IMR-90 (cell line): ENCODE measurements at regions not wholly inside any gene's neighbourhood (a gene's known extent, or its start where the extent isn't known, plus 50 kb on each side); places are given as distances from the start of the nearest gene placed in this dataset.

Source experiments
- ATAC-seq: fragments of 200-7000 bp; cut with Tn5 transposase; 2 replicates; pipeline ENCODE4 v1.9.1; 2020; ENCODE audit warnings: low read depth, mild to moderate bottlenecking, moderate library complexity
- BruUV-seq: library from RNA; stranded (reverse); fragments of 400-500 nt; replicated peaks from 2 replicates; lab custom pipeline; 2021; lab: Mats Ljungman, UMichigan
- CTCF ChIA-PET: fragments of 300-600 bp; formaldehyde crosslinking; extraction: SDS; loops from one replicate; lab custom pipeline; 2021; ENCODE audit warnings: antibody characterized with exemption; lab: Yijun Ruan, JAX
- POLR2A ChIA-PET: fragments of 300-600 bp; sonication (Branson Sonifier 250); formaldehyde crosslinking; loops from one replicate; lab custom pipeline; 2022; ENCODE audit warnings: antibody characterized with exemption; ENCODE audit not compliant: unreplicated experiment; lab: Charles Lee
- DNase-seq: peaks from one replicate; pipeline ENCODE4 v3.0.0; 2013
- H2AFZ ChIP-seq: replicated peaks from 2 replicates; pipeline ENCODE3; 2013; ENCODE audit warnings: low read length, mild to moderate bottlenecking; ENCODE audit not compliant: poor library complexity
- H2AK5ac ChIP-seq: 2 replicates; pipeline ENCODE4 v1.6.1; 2013; ENCODE audit warnings: low read depth, low read length, inconsistent platforms
- H2AK9ac ChIP-seq: replicated peaks from 2 replicates; pipeline ENCODE3; 2013; ENCODE audit warnings: mild to moderate bottlenecking, low read depth, low read length, moderate library complexity; ENCODE audit not compliant: poor library complexity
- H2BK120ac ChIP-seq: 2 replicates; pipeline ENCODE4 v1.6.1; 2013; ENCODE audit warnings: low read depth, low read length, inconsistent platforms
- H2BK15ac ChIP-seq: 3 replicates; pipeline ENCODE4 v1.6.1; 2013; ENCODE audit warnings: low read depth, low read length, inconsistent platforms
- H2BK20ac ChIP-seq: 2 replicates; pipeline ENCODE4 v1.6.1; 2013; ENCODE audit warnings: low read depth, mild to moderate bottlenecking, inconsistent platforms, low read length, moderate library complexity
- H2BK5ac ChIP-seq: 2 replicates; pipeline ENCODE4 v1.6.1; 2013; ENCODE audit warnings: mild to moderate bottlenecking, low read depth, low read length, inconsistent platforms; ENCODE audit not compliant: poor library complexity, severe bottlenecking
- H3K14ac ChIP-seq: replicated peaks from 2 replicates; pipeline ENCODE4 v1.6.1; 2013; ENCODE audit warnings: low read depth, low read length, inconsistent platforms
- H3K18ac ChIP-seq: 2 replicates; pipeline ENCODE4 v1.6.1; 2013; ENCODE audit warnings: low read depth, low read length, control low read depth
- H3K23ac ChIP-seq: 2 replicates; pipeline ENCODE4 v1.6.1; 2013; ENCODE audit warnings: low read depth, low read length, inconsistent platforms
- H3K27ac ChIP-seq: 2 replicates; pipeline ENCODE4 v1.5.1; 2013; ENCODE audit warnings: mild to moderate bottlenecking, control low read depth, low read length; ENCODE audit not compliant: insufficient read depth
- H3K27me3 ChIP-seq: 2 replicates; pipeline ENCODE4 v1.6.1; 2013; ENCODE audit warnings: low read length; ENCODE audit not compliant: control insufficient read depth, insufficient read depth
- H3K36me3 ChIP-seq: 2 replicates; pipeline ENCODE4 v1.6.1; 2013; ENCODE audit warnings: low read length, mixed read lengths; ENCODE audit not compliant: control insufficient read depth, insufficient read depth
- H3K4ac ChIP-seq: 2 replicates; pipeline ENCODE4 v1.6.1; 2013; ENCODE audit warnings: low read depth, low read length, inconsistent platforms
- H3K4me1 ChIP-seq: 2 replicates; pipeline ENCODE4 v1.6.1; 2013; ENCODE audit warnings: low read length, mixed read lengths; ENCODE audit not compliant: control insufficient read depth, insufficient read depth
- H3K4me2 ChIP-seq: 2 replicates; pipeline ENCODE4 v1.6.1; 2013; ENCODE audit warnings: low read depth, mild to moderate bottlenecking, control low read depth, low read length, moderate library complexity
- H3K4me3 ChIP-seq: 2 replicates; pipeline ENCODE4 v1.5.1; 2013; ENCODE audit warnings: low read depth, mild to moderate bottlenecking, control low read depth, low read length, moderate library complexity; ENCODE audit not compliant: insufficient read depth
- H3K56ac ChIP-seq: 2 replicates; pipeline ENCODE4 v1.6.1; 2013; ENCODE audit warnings: low read length, inconsistent platforms; ENCODE audit not compliant: insufficient read depth; ENCODE audit errors: extremely low read depth
- H3K79me1 ChIP-seq, 2 experiments: 2 replicates each; pipeline ENCODE4 v1.6.1; 2013; ENCODE audit warnings: low read length in 2 of 2, inconsistent platforms in 1 of 2, low read depth in 1 of 2
- H3K9ac ChIP-seq: 2 replicates; pipeline ENCODE4 v1.6.1; 2013; ENCODE audit warnings: low read depth, low read length, control low read depth
- H3K9me1 ChIP-seq: 2 replicates; pipeline ENCODE4 v1.6.1; 2013; ENCODE audit warnings: low read length, inconsistent platforms; ENCODE audit not compliant: insufficient read depth
- H3K9me3 ChIP-seq: 2 replicates; pipeline ENCODE4 v1.6.1; 2013; ENCODE audit warnings: low read length; ENCODE audit not compliant: control insufficient read depth, insufficient read depth
- H4K20me1 ChIP-seq: 2 replicates; pipeline ENCODE4 v1.6.1; 2013; ENCODE audit warnings: low read length, inconsistent platforms; ENCODE audit not compliant: insufficient read depth
- H4K5ac ChIP-seq: 2 replicates; pipeline ENCODE4 v1.6.1; 2013; ENCODE audit warnings: mild to moderate bottlenecking, low read depth, low read length, control low read depth
- H4K8ac ChIP-seq, 2 experiments: 2 replicates each; pipeline ENCODE4 v1.6.1; 2013; ENCODE audit warnings: low read depth in 2 of 2, low read length in 2 of 2, control low read depth in 1 of 2, inconsistent platforms in 1 of 2
- H4K91ac ChIP-seq: 2 replicates; pipeline ENCODE4 v1.6.1; 2013; ENCODE audit warnings: low read depth, low read length, inconsistent platforms; ENCODE audit not compliant: insufficient read depth
- BHLHE40 ChIP-seq: fragments of 150-350 bp; IDR thresholded peaks from 2 replicates; pipeline ENCODE4 v1.6.1; 2016; ENCODE audit warnings: mild to moderate bottlenecking, low read depth, low read length
- CEBPB ChIP-seq: IDR thresholded peaks from 2 replicates; pipeline ENCODE4 v1.6.1; 2012; ENCODE audit warnings: low read depth, low read length, improper control_type of control experiment
- CHD1 ChIP-seq: IDR thresholded peaks from 2 replicates; pipeline ENCODE4 v1.6.1; 2012; ENCODE audit warnings: low read depth, low read length, improper control_type of control experiment
- ELK1 ChIP-seq: fragments of 150-350 bp; IDR thresholded peaks from 2 replicates; pipeline ENCODE4 v1.6.1; 2016; ENCODE audit warnings: low read depth, mild to moderate bottlenecking, low read length, moderate library complexity, borderline replicate concordance
- FOS ChIP-seq: fragments of 150-350 bp; IDR thresholded peaks from 2 replicates; pipeline ENCODE4 v1.6.1; 2016; ENCODE audit warnings: low read depth, low read length
- MAFK ChIP-seq: IDR thresholded peaks from 2 replicates; pipeline ENCODE4 v1.6.1; 2012; ENCODE audit warnings: low read depth, low read length, improper control_type of control experiment
- MAZ ChIP-seq: IDR thresholded peaks from 2 replicates; pipeline ENCODE4 v1.6.1; 2012; ENCODE audit warnings: low read depth, mild to moderate bottlenecking, low read length, improper control_type of control experiment, moderate library complexity, borderline replicate concordance
- MXI1 ChIP-seq: IDR thresholded peaks from 2 replicates; pipeline ENCODE4 v1.6.1; 2012; ENCODE audit warnings: low read depth, mild to moderate bottlenecking, low read length, moderate library complexity, borderline replicate concordance
- NFE2L2 ChIP-seq: fragments of 150-350 bp; IDR thresholded peaks from 2 replicates; pipeline ENCODE4 v1.6.1; 2016; ENCODE audit warnings: low read depth, mild to moderate bottlenecking, low read length
- POLR2A ChIP-seq: IDR thresholded peaks from 2 replicates; pipeline ENCODE4 v1.6.1; 2012; ENCODE audit warnings: mild to moderate bottlenecking, low read depth, low read length
- RAD21 ChIP-seq: IDR thresholded peaks from 2 replicates; pipeline ENCODE4 v1.6.1; 2012; ENCODE audit warnings: low read length, improper control_type of control experiment
- RCOR1 ChIP-seq: IDR thresholded peaks from 2 replicates; pipeline ENCODE4 v1.6.1; 2012; ENCODE audit warnings: mild to moderate bottlenecking, low read length, improper control_type of control experiment; ENCODE audit not compliant: insufficient replicate concordance
- RFX5 ChIP-seq: IDR thresholded peaks from 2 replicates; pipeline ENCODE4 v1.8.0; 2012; ENCODE audit warnings: low read depth, mild to moderate bottlenecking, low read length, moderate library complexity
- SMC3 ChIP-seq: fragments of 150-350 bp; IDR thresholded peaks from 2 replicates; pipeline ENCODE4 v1.6.1; 2016; ENCODE audit warnings: low read depth, mild to moderate bottlenecking, antibody characterized with exemption, low read length, moderate library complexity
- WGBS, 2 experiments: methylation state at CpG; one replicate each; pipeline versions ENCODE4 v1.1.5 to v1.1.7; 2013; ENCODE audit warnings: missing lambda C conversion rate in 2 of 2; ENCODE audit not compliant: insufficient read length in 1 of 2; ENCODE audit errors: extremely low coverage in 2 of 2; 5-methylcytosine and 5-hydroxymethylcytosine counted together
- dilution Hi-C: fragments of 300-500 bp; cut with HindIII; formaldehyde crosslinking; loops from one replicate; pipeline ENCODE4 v1.14.3; 2018; ENCODE audit warnings: low sequenced_read_pairs; ENCODE audit not compliant: unreplicated experiment
- in situ Hi-C: fragments of 300-500 bp; cut with MboI; formaldehyde crosslinking; loops from 3 replicates; pipeline ENCODE4 v1.14.3; 2019; ENCODE audit warnings: low sequenced_read_pairs, inconsistent platforms, mixed read lengths
- intact Hi-C: fragments of 100-400 bp; cut with micrococcal nuclease; formaldehyde crosslinking; loops from 2 replicates; pipeline ENCODE4 v1.10.0; 2022
- TF ChIP-seq, protein P1 (sequence below): conservative IDR thresholded peaks from 2 replicates; pipeline ENCODE4 v1.5.1; 2012; ENCODE audit warnings: mild to moderate bottlenecking, low read depth, low read length, improper control_type of control experiment
- TF ChIP-seq, protein P2 (sequence below): fragments of 150-350 bp; IDR thresholded peaks from 2 replicates; pipeline ENCODE4 v1.6.1; 2017; ENCODE audit warnings: mild to moderate bottlenecking, antibody characterized with exemption, low read length, low read depth

DNA sequence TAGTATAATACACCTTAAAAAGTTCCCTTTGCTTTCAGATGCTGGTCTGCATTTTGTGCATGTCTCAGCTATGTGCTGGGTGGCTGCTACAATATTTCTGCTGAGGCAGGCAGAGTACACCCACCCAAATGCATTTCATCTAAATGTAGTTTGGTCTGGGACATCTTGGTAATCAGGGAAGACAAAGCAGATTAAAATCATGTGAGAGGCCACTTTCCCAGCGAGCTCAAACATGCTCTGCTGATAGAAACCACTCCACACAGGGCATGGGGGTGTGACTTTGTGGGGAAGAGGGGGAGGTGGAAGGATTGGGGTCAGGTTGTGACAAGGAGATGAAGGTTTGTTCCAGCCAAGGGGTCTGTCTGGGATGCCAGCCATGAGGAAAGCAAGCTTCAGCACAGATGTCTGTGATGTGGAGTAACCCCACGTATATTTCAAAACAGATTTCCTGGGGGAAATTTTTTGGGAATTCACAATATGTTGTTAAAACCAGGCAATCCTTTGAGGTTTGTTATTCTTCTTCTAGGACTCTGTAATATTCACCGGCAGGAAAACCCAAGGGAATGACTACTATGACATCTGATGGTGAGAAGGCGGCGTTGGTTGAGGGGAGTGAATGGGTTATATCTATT is 255.1 kb upstream of the FGGY start:
- Histone ChIP-seq H3K4ac (no peak overlapping the region), H4K5ac (no peak overlapping the region), H3K18ac (peak overlapping the region; percentile 3), H2BK120ac (peak overlapping the region; percentile 20; the same call in 1 of the 2 replicates), H2BK20ac (no peak overlapping the region; the same call in 1 of the 2 replicates), H2BK5ac (no peak overlapping the region), H3K14ac (no peak overlapping the region), H3K9me3 (no peaks in the 10 kb centered on the region), H3K27me3 (no peaks in the 10 kb centered on the region), H2AK9ac (no peak overlapping the region), H3K4me2 (no peak overlapping the region), H3K9ac (no peak overlapping the region), H3K9me1 (peaks cover 10% of the 10 kb centered on the region; the same call in 1 of the 2 replicates), H4K20me1 (no peaks in the 10 kb centered on the region), H3K4me3 (no peak overlapping the region), H3K56ac (no peak overlapping the region), H3K36me3 (no peaks in the 10 kb centered on the region), H4K8ac (peak overlapping the region in 1 of 2 experiments; percentile 49; a peak in 2 of 4 replicates), H2AFZ (no peak overlapping the region), H2AK5ac (peak overlapping the region; percentile 20; the same call in 1 of the 2 replicates), H3K4me1 (peaks cover 14% of the 10 kb centered on the region), H3K27ac (no peak overlapping the region), H3K23ac (no peak overlapping the region), H3K79me1 (no peaks in the 10 kb centered on the region), H4K91ac (no peak overlapping the region; the same call in 1 of the 2 replicates), H2BK15ac (no peak overlapping the region; the same call in 2 of the 3 replicates)
- TF ChIP-seq POLR2A = no peak
- no peak for TF ChIP-seq BHLHE40
- no peak for TF ChIP-seq NFE2L2
- TF ChIP-seq, protein P1, sequence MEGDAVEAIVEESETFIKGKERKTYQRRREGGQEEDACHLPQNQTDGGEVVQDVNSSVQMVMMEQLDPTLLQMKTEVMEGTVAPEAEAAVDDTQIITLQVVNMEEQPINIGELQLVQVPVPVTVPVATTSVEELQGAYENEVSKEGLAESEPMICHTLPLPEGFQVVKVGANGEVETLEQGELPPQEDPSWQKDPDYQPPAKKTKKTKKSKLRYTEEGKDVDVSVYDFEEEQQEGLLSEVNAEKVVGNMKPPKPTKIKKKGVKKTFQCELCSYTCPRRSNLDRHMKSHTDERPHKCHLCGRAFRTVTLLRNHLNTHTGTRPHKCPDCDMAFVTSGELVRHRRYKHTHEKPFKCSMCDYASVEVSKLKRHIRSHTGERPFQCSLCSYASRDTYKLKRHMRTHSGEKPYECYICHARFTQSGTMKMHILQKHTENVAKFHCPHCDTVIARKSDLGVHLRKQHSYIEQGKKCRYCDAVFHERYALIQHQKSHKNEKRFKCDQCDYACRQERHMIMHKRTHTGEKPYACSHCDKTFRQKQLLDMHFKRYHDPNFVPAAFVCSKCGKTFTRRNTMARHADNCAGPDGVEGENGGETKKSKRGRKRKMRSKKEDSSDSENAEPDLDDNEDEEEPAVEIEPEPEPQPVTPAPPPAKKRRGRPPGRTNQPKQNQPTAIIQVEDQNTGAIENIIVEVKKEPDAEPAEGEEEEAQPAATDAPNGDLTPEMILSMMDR = peak; percentile 46
- TF ChIP-seq MXI1 = no peak
- TF ChIP-seq SMC3 = no peak; the same call in 1 of the 2 replicates
- no peak for TF ChIP-seq CEBPB
- no peak for TF ChIP-seq MAZ
- TF ChIP-seq RFX5 = no peak
- TF ChIP-seq CHD1 = no peak
- no peak for TF ChIP-seq ELK1
- TF ChIP-seq RAD21 = peak; percentile 54
- TF ChIP-seq FOS = no peak
- TF ChIP-seq RCOR1 = no peak
- TF ChIP-seq, protein P2, sequence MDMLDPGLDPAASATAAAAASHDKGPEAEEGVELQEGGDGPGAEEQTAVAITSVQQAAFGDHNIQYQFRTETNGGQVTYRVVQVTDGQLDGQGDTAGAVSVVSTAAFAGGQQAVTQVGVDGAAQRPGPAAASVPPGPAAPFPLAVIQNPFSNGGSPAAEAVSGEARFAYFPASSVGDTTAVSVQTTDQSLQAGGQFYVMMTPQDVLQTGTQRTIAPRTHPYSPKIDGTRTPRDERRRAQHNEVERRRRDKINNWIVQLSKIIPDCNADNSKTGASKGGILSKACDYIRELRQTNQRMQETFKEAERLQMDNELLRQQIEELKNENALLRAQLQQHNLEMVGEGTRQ = no peak
- peak; percentile 35; the same call in 1 of the 2 replicates for TF ChIP-seq MAFK
- DNase-seq (peak; percentile 45), ATAC-seq (no peak)
- no CpG with 5 or more reads among the region's 5 CpGs for WGBS, 2 experiments
- dilution Hi-C loops = no loop called here
- intact Hi-C loops = no loop called here
- ChIA-PET POLR2A (no interaction called here), CTCF (no interaction called here)
- no TSS peak for BruUV-seq
- in situ Hi-C loops = no loop called here
